ENCODE measurements at regions not wholly inside any gene's neighbourhood (a gene's known extent, or its start where the extent isn't known, plus 50 kb on each side); places are given as distances from the start of the nearest gene placed in this dataset.

DNA sequence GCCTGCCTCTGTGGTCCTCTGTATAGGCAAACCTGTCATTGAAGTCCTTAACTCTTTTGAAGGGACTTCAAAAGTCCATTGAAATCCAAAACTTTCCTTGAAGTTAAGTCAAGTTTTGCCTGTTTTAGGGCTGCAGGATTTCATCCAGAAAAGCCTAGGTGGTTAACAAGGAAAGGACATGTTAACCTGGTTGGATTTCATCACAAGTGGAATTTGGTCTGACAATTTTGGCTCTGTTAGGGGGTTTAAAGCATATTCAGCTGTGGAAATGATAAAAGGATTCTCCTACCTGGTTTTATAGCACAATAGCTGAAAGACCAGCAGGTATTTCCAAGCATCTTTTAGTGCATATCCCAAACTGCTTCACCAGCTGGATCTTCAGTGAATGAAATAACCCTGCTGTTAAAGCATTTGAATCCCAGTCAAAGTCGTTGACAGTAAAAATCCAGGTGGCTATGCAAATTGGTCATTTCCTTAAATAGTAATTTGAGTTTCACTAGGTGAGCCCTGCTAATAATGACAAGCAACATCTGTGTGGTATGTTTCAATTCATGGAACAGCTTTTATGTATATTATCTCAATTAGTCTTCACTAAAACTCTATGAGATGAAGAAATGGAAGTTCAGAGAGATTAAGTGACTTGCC lies 400.5 kb downstream of the ETNK1 start:
- TF ChIP-seq, protein P1, sequence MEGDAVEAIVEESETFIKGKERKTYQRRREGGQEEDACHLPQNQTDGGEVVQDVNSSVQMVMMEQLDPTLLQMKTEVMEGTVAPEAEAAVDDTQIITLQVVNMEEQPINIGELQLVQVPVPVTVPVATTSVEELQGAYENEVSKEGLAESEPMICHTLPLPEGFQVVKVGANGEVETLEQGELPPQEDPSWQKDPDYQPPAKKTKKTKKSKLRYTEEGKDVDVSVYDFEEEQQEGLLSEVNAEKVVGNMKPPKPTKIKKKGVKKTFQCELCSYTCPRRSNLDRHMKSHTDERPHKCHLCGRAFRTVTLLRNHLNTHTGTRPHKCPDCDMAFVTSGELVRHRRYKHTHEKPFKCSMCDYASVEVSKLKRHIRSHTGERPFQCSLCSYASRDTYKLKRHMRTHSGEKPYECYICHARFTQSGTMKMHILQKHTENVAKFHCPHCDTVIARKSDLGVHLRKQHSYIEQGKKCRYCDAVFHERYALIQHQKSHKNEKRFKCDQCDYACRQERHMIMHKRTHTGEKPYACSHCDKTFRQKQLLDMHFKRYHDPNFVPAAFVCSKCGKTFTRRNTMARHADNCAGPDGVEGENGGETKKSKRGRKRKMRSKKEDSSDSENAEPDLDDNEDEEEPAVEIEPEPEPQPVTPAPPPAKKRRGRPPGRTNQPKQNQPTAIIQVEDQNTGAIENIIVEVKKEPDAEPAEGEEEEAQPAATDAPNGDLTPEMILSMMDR (IDR thresholded peaks at IDR 0.05), result no peak
- TF ChIP-seq POLR2A (IDR thresholded peaks at IDR 0.05), result no peak

Measured in lower leg skin (tissue), 3 donors.